OCI-LY1 (cell line): ENCODE measurements at regions not wholly inside any gene's neighbourhood (a gene's known extent, or its start where the extent isn't known, plus 50 kb on each side); places are given as distances from the start of the nearest gene placed in this dataset.

Experiments used
- H2AFZ ChIP-seq: fragments of 200-600 bp; sonication (generic), shearing (Covaris generic); 2 replicates; pipeline ENCODE4 v1.6.0; 2014; ENCODE audit warnings: antibody characterized with exemption, mild to moderate bottlenecking, low read length
- H3F3A ChIP-seq: fragments of 200-600 bp; sonication (generic), shearing (Covaris generic); 2 replicates; pipeline ENCODE4 v1.6.0; 2014; ENCODE audit warnings: mild to moderate bottlenecking, antibody characterized with exemption, low read length, moderate library complexity; ENCODE audit not compliant: insufficient read depth
- H3K27ac ChIP-seq: fragments of 200-600 bp; sonication (generic); 2 replicates; pipeline ENCODE4 v1.5.1; 2014; ENCODE audit warnings: low read length, mixed run types, mild to moderate bottlenecking, low read depth; ENCODE audit not compliant: poor library complexity, severe bottlenecking
- H3K27me3 ChIP-seq: fragments of 200-600 bp; sonication (generic); 2 replicates; pipeline ENCODE4 v1.6.0; 2014; ENCODE audit warnings: antibody characterized with exemption, mild to moderate bottlenecking, low read length, moderate library complexity; ENCODE audit not compliant: insufficient read depth
- H3K36me3 ChIP-seq: fragments of 200-600 bp; sonication (generic); 2 replicates; pipeline ENCODE4 v1.6.1; 2014; ENCODE audit warnings: mild to moderate bottlenecking, antibody characterized with exemption, low read length, moderate library complexity, mixed read lengths; ENCODE audit not compliant: insufficient read depth
- H3K4me1 ChIP-seq: fragments of 200-600 bp; sonication (generic); 2 replicates; pipeline ENCODE4 v1.5.1; 2014; ENCODE audit warnings: mild to moderate bottlenecking, low read length, moderate library complexity; ENCODE audit not compliant: insufficient read depth, severe bottlenecking
- H3K4me2 ChIP-seq: fragments of 200-600 bp; sonication (generic), shearing (Covaris generic); 2 replicates; pipeline ENCODE4 v1.6.1; 2014; ENCODE audit warnings: low read length
- H3K4me3 ChIP-seq: fragments of 200-600 bp; sonication (generic); 2 replicates; pipeline ENCODE4 v1.5.1; 2014; ENCODE audit warnings: low read length, low read depth, mild to moderate bottlenecking, mixed read lengths; ENCODE audit not compliant: poor library complexity, severe bottlenecking
- H3K79me2 ChIP-seq: fragments of 200-600 bp; shearing (Covaris generic); 2 replicates; pipeline ENCODE4 v1.6.1; 2016; ENCODE audit warnings: mixed run types, low read length, mixed read lengths; ENCODE audit not compliant: insufficient read depth
- H3K9ac ChIP-seq: fragments of 200-600 bp; sonication (generic), shearing (Covaris generic); 2 replicates; pipeline ENCODE4 v1.6.1; 2014; ENCODE audit warnings: mild to moderate bottlenecking, low read length, mixed read lengths
- H3K9me2 ChIP-seq: fragments of 200-600 bp; sonication (generic), shearing (Covaris generic); 2 replicates; pipeline ENCODE4 v1.6.1; 2014; ENCODE audit warnings: low read depth, mild to moderate bottlenecking, low read length, mixed read lengths
- H3K9me3 ChIP-seq: fragments of 200-600 bp; shearing (Covaris generic); 2 replicates; pipeline ENCODE4 v1.6.1; 2014; ENCODE audit warnings: low read length, mixed read lengths
- H4K20me1 ChIP-seq: fragments of 200-600 bp; sonication (generic), shearing (Covaris generic); 2 replicates; pipeline ENCODE4 v1.6.0; 2016; ENCODE audit warnings: mild to moderate bottlenecking, low read length; ENCODE audit not compliant: insufficient read depth
- EZH2 ChIP-seq: fragments of 200-600 bp; sonication (generic), shearing (Covaris generic); IDR thresholded peaks from 2 replicates; pipeline ENCODE4 v1.8.0; 2017; ENCODE audit warnings: borderline replicate concordance, mixed run types, mild to moderate bottlenecking, antibody characterized with exemption, low read length, moderate library complexity, mixed read lengths
- TF ChIP-seq, protein P1 (sequence below): fragments of 200-600 bp; sonication (generic), shearing (Covaris generic); IDR thresholded peaks from 2 replicates; pipeline ENCODE4 v1.5.1; 2017; ENCODE audit warnings: mild to moderate bottlenecking, antibody characterized with exemption, low read length, moderate library complexity, mixed read lengths

DNA sequence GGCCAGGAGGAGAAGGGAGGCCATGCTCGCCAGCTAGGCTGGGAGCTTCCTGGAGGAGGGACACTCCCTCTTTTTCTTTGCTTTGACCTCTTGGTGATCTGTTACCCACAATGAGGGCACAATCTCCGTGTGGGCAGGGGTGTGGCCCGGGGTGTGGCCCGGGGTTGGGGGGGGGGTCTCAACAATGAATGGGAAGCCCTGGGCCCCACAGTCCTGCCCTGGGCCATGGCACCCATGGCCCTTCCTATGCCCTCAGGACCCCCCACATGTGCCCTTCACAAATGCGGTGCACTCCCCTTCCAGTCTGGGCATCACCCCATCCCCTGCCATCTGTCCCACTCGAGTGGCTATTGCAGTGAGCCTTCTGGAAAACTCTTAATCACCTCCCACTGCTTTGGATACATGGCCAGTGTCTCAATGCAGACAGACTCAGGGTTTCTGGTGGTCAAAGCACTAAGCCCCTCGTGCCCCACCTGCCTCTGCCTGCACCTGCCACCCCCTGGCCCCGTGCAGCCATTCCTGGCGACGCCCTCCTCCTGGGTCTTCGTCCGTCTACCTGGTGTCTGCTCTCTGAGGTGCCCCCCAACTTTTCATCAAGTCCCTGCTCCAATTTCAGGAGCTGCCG, 611.3 kb downstream of the TBC1D22A start:
- no peaks in the 10 kb centered on the region for H3K79me2 ChIP-seq
- no peaks in the 10 kb centered on the region for H3F3A ChIP-seq
- H3K4me2 ChIP-seq: no peak overlapping the region
- no peaks in the 10 kb centered on the region for H3K4me1 ChIP-seq
- no peaks in the 10 kb centered on the region for H4K20me1 ChIP-seq
- no peaks in the 10 kb centered on the region for H3K27me3 ChIP-seq
- H3K27ac ChIP-seq: no peak overlapping the region
- H3K9me3 ChIP-seq: no peaks in the 10 kb centered on the region
- H3K36me3 ChIP-seq: no peaks in the 10 kb centered on the region
- no peak overlapping the region for H3K9ac ChIP-seq
- no peaks in the 10 kb centered on the region for H3K9me2 ChIP-seq
- no peak overlapping the region for H2AFZ ChIP-seq
- H3K4me3 ChIP-seq: no peak overlapping the region
- TF ChIP-seq EZH2: no peak
- TF ChIP-seq, protein P1, sequence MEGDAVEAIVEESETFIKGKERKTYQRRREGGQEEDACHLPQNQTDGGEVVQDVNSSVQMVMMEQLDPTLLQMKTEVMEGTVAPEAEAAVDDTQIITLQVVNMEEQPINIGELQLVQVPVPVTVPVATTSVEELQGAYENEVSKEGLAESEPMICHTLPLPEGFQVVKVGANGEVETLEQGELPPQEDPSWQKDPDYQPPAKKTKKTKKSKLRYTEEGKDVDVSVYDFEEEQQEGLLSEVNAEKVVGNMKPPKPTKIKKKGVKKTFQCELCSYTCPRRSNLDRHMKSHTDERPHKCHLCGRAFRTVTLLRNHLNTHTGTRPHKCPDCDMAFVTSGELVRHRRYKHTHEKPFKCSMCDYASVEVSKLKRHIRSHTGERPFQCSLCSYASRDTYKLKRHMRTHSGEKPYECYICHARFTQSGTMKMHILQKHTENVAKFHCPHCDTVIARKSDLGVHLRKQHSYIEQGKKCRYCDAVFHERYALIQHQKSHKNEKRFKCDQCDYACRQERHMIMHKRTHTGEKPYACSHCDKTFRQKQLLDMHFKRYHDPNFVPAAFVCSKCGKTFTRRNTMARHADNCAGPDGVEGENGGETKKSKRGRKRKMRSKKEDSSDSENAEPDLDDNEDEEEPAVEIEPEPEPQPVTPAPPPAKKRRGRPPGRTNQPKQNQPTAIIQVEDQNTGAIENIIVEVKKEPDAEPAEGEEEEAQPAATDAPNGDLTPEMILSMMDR: no peak

DNA sequence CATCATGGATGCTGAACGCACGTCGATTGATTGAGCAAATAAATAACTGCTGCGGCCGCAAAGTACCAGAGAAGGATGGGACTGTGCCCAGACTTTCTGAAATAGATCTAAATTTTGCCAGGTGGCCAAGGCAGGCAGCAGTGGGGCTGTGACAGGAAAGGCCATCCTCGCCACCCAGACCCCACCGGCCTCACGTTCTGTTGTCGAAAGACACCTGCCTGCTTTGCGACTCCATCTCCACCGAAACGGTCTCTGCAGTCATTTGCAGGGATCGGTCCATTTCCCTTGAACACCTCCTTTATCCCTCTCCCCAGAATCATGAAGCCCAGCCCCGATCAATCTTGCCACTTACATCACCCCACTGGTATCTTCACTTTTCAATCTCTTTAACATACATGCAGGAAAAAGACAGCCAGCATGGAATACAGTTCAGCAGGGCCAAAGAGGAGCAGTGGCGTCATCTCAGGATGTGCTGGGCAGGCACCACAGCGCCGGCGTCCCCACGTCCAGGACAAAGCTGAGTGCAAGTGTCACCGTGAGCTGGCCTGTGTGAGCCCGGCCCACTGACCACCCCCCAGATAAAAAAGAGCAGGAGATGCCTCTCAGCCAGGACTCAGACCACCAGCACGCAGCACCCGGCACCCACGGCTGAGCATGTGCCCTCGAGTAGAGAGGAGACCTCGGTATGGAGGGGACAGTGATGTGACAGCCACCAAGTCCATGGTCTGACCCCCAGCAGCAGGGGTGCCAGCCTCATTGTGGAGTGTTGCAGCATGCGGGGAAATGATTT, 610.3 kb downstream of the TBC1D22A start:
- TF ChIP-seq, protein P1: no peak
- TF ChIP-seq EZH2: no peak
- Histone ChIP-seq H3K4me1 (no peaks in the 10 kb centered on the region), H3K9me2 (no peaks in the 10 kb centered on the region), H4K20me1 (no peaks in the 10 kb centered on the region), H3K27me3 (no peaks in the 10 kb centered on the region), H3K27ac (no peak overlapping the region), H3K36me3 (no peaks in the 10 kb centered on the region), H3K9ac (no peak overlapping the region), H3K9me3 (no peaks in the 10 kb centered on the region), H3K4me3 (no peak overlapping the region), H3K4me2 (no peak overlapping the region), H3F3A (no peaks in the 10 kb centered on the region), H2AFZ (no peak overlapping the region), H3K79me2 (no peaks in the 10 kb centered on the region)

DNA sequence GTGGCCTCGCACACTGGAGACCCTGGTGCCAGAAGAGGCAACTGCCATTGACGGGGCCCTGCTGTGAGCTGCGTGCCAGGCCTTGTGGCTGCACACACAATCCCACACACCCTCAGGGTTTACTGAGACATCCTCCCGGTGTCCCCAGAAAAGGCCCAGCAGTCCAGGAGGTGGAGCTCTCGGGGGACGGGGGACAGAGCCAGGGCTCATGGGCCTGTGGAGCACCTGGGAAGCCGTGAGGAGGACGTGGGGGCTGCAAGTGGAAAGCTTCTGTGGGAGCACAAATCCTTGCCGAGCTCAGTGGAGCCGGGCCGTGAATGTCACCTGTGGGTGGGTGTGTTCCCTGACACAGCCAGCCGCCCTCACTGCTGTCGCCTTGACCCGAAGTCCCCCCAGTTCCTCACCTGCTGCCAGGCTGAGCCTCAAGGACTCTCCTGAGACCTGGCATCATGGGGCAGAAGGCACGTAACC, 609.7 kb downstream of the TBC1D22A start:
- H3K36me3 ChIP-seq: no peaks in the 10 kb centered on the region
- H2AFZ ChIP-seq: no peak overlapping the region
- H3K4me1 ChIP-seq: no peaks in the 10 kb centered on the region
- H3K9ac ChIP-seq: no peak overlapping the region
- TF ChIP-seq EZH2: no peak
- TF ChIP-seq, protein P1: no peak
- H3K9me2 ChIP-seq: no peaks in the 10 kb centered on the region
- H3F3A ChIP-seq: no peaks in the 10 kb centered on the region
- no peak overlapping the region for H3K4me2 ChIP-seq
- H3K4me3 ChIP-seq: no peak overlapping the region
- no peaks in the 10 kb centered on the region for H4K20me1 ChIP-seq
- H3K27me3 ChIP-seq: no peaks in the 10 kb centered on the region
- H3K9me3 ChIP-seq: no peaks in the 10 kb centered on the region
- H3K27ac ChIP-seq: no peak overlapping the region
- H3K79me2 ChIP-seq: no peaks in the 10 kb centered on the region
